A549 (cell line): ENCODE measurements at regions not wholly inside any gene's neighbourhood (a gene's known extent, or its start where the extent isn't known, plus 50 kb on each side); places are given as distances from the start of the nearest gene placed in this dataset.

ENCODE experiments used
- ATAC-seq, 2 experiments: fragments of 200-7000 bp in 1 of 2; fragments of >200 bp in 1 of 2; cut with Nextera tagmentation in 1 of 2; cut with Tn5 transposase in 1 of 2; 3 replicates each; pipeline versions ENCODE4 v1.8.0 to v1.9.1; 2018 to 2020; ENCODE audit warnings: mild to moderate bottlenecking in 1 of 2, moderate library complexity in 1 of 2
- CTCF ChIA-PET: fragments of 300-600 bp; sonication (Branson Sonifier 250); formaldehyde crosslinking; extraction: SDS; loops from one replicate; lab custom pipeline; 2021; ENCODE audit warnings: antibody characterized with exemption, inconsistent platforms; lab: Yijun Ruan, JAX
- POLR2A ChIA-PET: fragments of 350-600 bp; formaldehyde crosslinking; extraction: SDS; loops from one replicate; lab custom pipeline; 2021; ENCODE audit warnings: antibody characterized with exemption, inconsistent platforms; lab: Yijun Ruan, JAX
- DNase-seq, 2 experiments: peaks; one replicate each; pipeline versions ENCODE4 v3.0.0 to v3.0.0-alpha.2; 2011 to 2016; ENCODE audit warnings: low read depth in 1 of 2, low spot score in 1 of 2
- FAIRE-seq: peaks from 2 replicates; lab custom pipeline; 2011; peaks lifted over from hg19 to GRCh38; lab: Jason Lieb, UNC
- H3K27ac ChIP-seq, 2 experiments: fragments of >200 bp; sonication (Bioruptor Twin); formaldehyde crosslinking; 3 replicates each; pipeline ENCODE4 v1.5.1; 2016 to 2017
- H3K4me1 ChIP-seq: fragments of >200 bp; sonication (Bioruptor Twin); formaldehyde crosslinking; 3 replicates; pipeline ENCODE4 v1.6.1; 2016
- H3K4me2 ChIP-seq: fragments of >200 bp; sonication (Bioruptor Twin); formaldehyde crosslinking; 3 replicates; pipeline ENCODE4 v1.6.1; 2016
- H3K4me3 ChIP-seq: fragments of >200 bp; sonication (Bioruptor Twin); formaldehyde crosslinking; 3 replicates; pipeline ENCODE4 v1.5.1; 2016
- H3K9me3 ChIP-seq: fragments of >200 bp; sonication (Bioruptor Twin); formaldehyde crosslinking; 3 replicates; pipeline ENCODE4 v1.6.1; 2016
- CHD2 ChIP-seq: fragments of 150-350 bp; IDR thresholded peaks from 2 replicates; pipeline ENCODE4 v1.6.1; 2014; ENCODE audit warnings: low read length; ENCODE audit not compliant: partially characterized antibody
- CHD4 ChIP-seq: fragments of 200-600 bp; sonication (generic); IDR thresholded peaks from 2 replicates; pipeline ENCODE4 v1.6.1; 2016; ENCODE audit warnings: antibody characterized with exemption, mild to moderate bottlenecking, borderline replicate concordance
- FOSB ChIP-seq: fragments of 250-450 bp; sonication (Bioruptor Pico); IDR thresholded peaks from 2 replicates; pipeline ENCODE4 v1.5.0; 2020; ENCODE audit warnings: mild to moderate bottlenecking, moderate library complexity
- FOSL2 ChIP-seq, 2 experiments: fragments of 450-650 bp in 1 of 2; fragments of >200 bp in 1 of 2; sonication (Bioruptor Twin) in 1 of 2; formaldehyde crosslinking; IDR thresholded peaks; 2 replicates each; pipeline versions ENCODE4 v1.5.0 to v1.6.1; 2016 to 2020; ENCODE audit warnings: mild to moderate bottlenecking in 1 of 2, moderate library complexity in 1 of 2
- FOXS1 ChIP-seq: fragments of 250-450 bp; sonication (Bioruptor Pico); IDR thresholded peaks from 2 replicates; pipeline ENCODE4 v1.5.0; 2020; ENCODE audit warnings: mild to moderate bottlenecking, moderate library complexity
- HOXB13 ChIP-seq: fragments of 250-450 bp; sonication (Bioruptor Pico); IDR thresholded peaks from 2 replicates; pipeline ENCODE4 v1.5.0; 2020; ENCODE audit warnings: low read depth, mild to moderate bottlenecking, moderate library complexity
- NR3C1 ChIP-seq: fragments of >200 bp; sonication (Bioruptor Twin); formaldehyde crosslinking; IDR thresholded peaks from 3 replicates; pipeline ENCODE4 v1.6.1; 2017
- RAD21 ChIP-seq, 2 experiments: fragments of >200 bp in 1 of 2; sonication (Bioruptor Twin) in 1 of 2; formaldehyde crosslinking in 1 of 2; IDR thresholded peaks in 1 of 2; conservative IDR thresholded peaks in 1 of 2; 2 replicates in 1 of 2; 3 replicates in 1 of 2; pipeline ENCODE4 v1.6.1; 2012 to 2018; ENCODE audit warnings: inconsistent platforms in 1 of 2
- RFX5 ChIP-seq: fragments of 450-650 bp; IDR thresholded peaks from 2 replicates; pipeline ENCODE4 v1.7.1; 2014; ENCODE audit warnings: antibody characterized with exemption, mild to moderate bottlenecking, moderate library complexity
- RNF2 ChIP-seq: fragments of 200-600 bp; sonication (generic); IDR thresholded peaks from 2 replicates; pipeline ENCODE4 v1.6.1; 2016; ENCODE audit warnings: low read depth, mild to moderate bottlenecking, antibody characterized with exemption, moderate library complexity, borderline replicate concordance
- TP53 ChIP-seq: fragments of 250-450 bp; sonication (Bioruptor Pico); IDR thresholded peaks from 2 replicates; pipeline ENCODE4 v1.5.0; 2021; ENCODE audit warnings: mild to moderate bottlenecking, moderate library complexity
- WGBS: methylation state at CpG from one replicate; pipeline ENCODE4 v1.1.6; 2017; ENCODE audit errors: missing lambda C conversion rate; 5-methylcytosine and 5-hydroxymethylcytosine counted together
- TF ChIP-seq, protein P1 (sequence below): fragments of 150-350 bp; IDR thresholded peaks from 2 replicates; pipeline ENCODE4 v1.6.1; 2014; ENCODE audit warnings: low read depth, mild to moderate bottlenecking, low read length
- TF ChIP-seq, protein P2 (sequence below): fragments of 200-600 bp; sonication (generic); IDR thresholded peaks from 2 replicates; pipeline ENCODE4 v1.6.1; 2016; ENCODE audit warnings: antibody characterized with exemption, mild to moderate bottlenecking, moderate library complexity
- TF ChIP-seq, protein P3 (sequence below): IDR thresholded peaks from 2 replicates; pipeline ENCODE4 v1.6.1; 2012; ENCODE audit warnings: low read depth, borderline replicate concordance

DNA sequence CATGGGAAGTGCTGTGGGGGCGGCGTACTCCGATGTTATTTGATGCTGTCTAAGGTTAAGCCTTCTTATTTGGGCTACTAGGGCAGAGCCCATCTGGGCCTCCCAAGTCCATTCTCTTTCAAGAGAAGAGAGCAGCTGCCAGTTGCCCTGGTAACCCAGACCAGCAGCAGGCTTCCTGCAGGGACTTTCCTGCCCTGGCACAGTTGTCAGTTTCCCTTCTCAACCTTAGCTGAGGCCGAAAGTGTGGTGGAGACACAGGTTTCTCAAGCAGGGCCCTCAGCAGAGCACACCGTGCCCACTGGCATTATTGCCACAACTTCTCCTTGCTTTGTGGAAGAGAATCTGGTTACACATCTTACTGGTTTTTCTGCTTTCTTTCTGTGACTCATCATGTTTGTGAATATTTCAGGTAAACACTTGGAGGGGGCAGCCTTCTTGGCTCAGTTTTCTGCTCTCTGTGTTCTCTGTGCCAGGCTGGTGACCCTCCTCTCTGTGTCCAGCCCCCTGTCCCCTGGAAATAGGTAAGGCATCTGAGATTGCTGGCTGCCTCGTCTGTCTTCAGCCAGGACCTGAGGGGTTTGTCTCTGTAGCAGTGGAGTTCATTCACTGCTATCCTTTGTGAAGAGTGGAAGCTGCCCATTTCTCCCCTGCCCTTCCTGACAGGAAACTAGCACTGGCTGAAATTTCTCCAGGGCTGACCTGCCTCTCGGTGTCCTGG is 111.0 kb downstream of the B3GNT2 start:
- TF ChIP-seq FOSB = no peak
- TF ChIP-seq RNF2 = no peak
- no peak for TF ChIP-seq CHD4
- TF ChIP-seq FOXS1 (CRISPR knock-in tag) = no peak
- TF ChIP-seq FOSL2 (IDR thresholded peaks at IDR 0.05) = no peak
- TF ChIP-seq FOSL2 (CRISPR knock-in tag; IDR thresholded peaks at IDR 0.05) = peak; percentile 37; the same call in 1 of the 2 replicates
- TF ChIP-seq CHD2 = no peak
- TF ChIP-seq, all 56 proteins: peak for 1
- 58% methylated on average over 7 of the region's 7 CpGs for WGBS
- Histone ChIP-seq H3K4me3 (no peak overlapping the region), H3K27ac (peak overlapping the region in 1 of 2 experiments; percentile 1; a peak in 3 of 6 replicates), H3K4me2 (peak overlapping the region; percentile 41), H3K4me1 (peaks cover 10% of the 10 kb centered on the region), H3K9me3 (no peaks in the 10 kb centered on the region)
- no peak for FAIRE-seq
- DNase-seq = no peak
- POLR2A ChIA-PET = no interaction called here
- ATAC-seq = peak; percentile 25 to 53; a peak in 3 of 6 replicates
- CTCF ChIA-PET = no interaction called here

DNA sequence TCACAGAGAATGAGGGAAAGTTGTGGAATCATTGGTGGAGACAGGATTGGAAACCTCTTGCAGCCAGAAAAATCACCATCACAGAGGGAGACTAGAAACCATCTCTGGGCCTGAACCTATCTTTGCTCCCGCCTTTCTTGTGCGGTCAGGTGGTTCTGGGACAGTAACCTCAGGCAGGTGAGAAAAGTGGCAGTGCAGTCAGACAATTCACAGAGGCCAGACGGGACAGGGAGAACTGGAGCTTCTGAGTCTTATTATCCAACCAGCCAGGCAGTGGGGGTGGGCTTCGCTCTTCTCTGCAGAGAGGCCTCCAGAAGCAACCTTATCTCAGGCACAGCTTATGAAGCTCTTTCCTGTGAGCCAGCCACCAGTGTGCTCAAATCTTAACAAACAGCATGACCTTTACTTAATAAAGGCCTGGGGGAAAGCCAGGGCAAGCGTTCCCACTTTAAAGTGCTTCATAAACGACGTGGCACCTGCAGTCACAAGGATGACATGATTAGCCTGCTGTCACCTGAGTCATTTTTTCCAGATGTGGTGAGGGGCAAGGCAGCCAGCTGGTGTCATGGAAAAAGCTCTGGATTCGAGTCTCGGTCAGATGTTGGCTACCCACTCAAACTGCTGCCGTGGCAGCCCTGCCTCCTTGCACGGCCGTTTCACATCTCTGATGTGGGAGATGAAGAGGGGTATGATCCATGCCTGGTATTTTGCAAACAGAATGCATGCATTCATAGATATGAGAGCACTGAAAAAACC is 109.7 kb downstream of the B3GNT2 start:
- Histone ChIP-seq H3K4me3 (no peak overlapping the region), H3K4me1 (peaks cover 10% of the 10 kb centered on the region), H3K4me2 (no peak overlapping the region), H3K9me3 (no peaks in the 10 kb centered on the region), H3K27ac (no peak overlapping the region)
- TF ChIP-seq RFX5 (no peak), HOXB13 (CRISPR knock-in tag) (no peak), TP53 (CRISPR knock-in tag) (no peak), RAD21 (conservative IDR thresholded peaks at IDR 0.05 in 1 of 2, IDR thresholded peaks at IDR 0.05 in 1 of 2) (no peak), NR3C1 (no peak)
- TF ChIP-seq, protein P1, sequence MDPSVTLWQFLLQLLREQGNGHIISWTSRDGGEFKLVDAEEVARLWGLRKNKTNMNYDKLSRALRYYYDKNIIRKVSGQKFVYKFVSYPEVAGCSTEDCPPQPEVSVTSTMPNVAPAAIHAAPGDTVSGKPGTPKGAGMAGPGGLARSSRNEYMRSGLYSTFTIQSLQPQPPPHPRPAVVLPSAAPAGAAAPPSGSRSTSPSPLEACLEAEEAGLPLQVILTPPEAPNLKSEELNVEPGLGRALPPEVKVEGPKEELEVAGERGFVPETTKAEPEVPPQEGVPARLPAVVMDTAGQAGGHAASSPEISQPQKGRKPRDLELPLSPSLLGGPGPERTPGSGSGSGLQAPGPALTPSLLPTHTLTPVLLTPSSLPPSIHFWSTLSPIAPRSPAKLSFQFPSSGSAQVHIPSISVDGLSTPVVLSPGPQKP = no peak
- TF ChIP-seq, protein P2, sequence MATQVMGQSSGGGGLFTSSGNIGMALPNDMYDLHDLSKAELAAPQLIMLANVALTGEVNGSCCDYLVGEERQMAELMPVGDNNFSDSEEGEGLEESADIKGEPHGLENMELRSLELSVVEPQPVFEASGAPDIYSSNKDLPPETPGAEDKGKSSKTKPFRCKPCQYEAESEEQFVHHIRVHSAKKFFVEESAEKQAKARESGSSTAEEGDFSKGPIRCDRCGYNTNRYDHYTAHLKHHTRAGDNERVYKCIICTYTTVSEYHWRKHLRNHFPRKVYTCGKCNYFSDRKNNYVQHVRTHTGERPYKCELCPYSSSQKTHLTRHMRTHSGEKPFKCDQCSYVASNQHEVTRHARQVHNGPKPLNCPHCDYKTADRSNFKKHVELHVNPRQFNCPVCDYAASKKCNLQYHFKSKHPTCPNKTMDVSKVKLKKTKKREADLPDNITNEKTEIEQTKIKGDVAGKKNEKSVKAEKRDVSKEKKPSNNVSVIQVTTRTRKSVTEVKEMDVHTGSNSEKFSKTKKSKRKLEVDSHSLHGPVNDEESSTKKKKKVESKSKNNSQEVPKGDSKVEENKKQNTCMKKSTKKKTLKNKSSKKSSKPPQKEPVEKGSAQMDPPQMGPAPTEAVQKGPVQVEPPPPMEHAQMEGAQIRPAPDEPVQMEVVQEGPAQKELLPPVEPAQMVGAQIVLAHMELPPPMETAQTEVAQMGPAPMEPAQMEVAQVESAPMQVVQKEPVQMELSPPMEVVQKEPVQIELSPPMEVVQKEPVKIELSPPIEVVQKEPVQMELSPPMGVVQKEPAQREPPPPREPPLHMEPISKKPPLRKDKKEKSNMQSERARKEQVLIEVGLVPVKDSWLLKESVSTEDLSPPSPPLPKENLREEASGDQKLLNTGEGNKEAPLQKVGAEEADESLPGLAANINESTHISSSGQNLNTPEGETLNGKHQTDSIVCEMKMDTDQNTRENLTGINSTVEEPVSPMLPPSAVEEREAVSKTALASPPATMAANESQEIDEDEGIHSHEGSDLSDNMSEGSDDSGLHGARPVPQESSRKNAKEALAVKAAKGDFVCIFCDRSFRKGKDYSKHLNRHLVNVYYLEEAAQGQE = no peak
- TF ChIP-seq, protein P3, sequence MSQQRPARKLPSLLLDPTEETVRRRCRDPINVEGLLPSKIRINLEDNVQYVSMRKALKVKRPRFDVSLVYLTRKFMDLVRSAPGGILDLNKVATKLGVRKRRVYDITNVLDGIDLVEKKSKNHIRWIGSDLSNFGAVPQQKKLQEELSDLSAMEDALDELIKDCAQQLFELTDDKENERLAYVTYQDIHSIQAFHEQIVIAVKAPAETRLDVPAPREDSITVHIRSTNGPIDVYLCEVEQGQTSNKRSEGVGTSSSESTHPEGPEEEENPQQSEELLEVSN = no peak
- no peak for DNase-seq
- WGBS = 85% methylated on average over 12 of the region's 12 CpGs
- POLR2A ChIA-PET = no interaction called here
- no peak for FAIRE-seq
- CTCF ChIA-PET = interaction anchor here (0.7 kb wide), 1 partner anchor 9 kb away, joined by 3 read pairs; no protein-coding TSS in a partner anchor
- ATAC-seq = no peak
